Left ventricle myocardium inferior (tissue), 1 donor: ENCODE measurements at regions not wholly inside any gene's neighbourhood (a gene's known extent, or its start where the extent isn't known, plus 50 kb on each side); places are given as distances from the start of the nearest gene placed in this dataset.

Experiments
- DNase-seq: peaks from one replicate; pipeline ENCODE4 v3.0.0-alpha.2; 2020
- H3K27ac ChIP-seq: fragments of 200-600 bp; replicated peaks from 2 replicates; pipeline ENCODE4 v1.8.0; 2021
- H3K27me3 ChIP-seq: fragments of 200-600 bp; 2 replicates; pipeline ENCODE4 v1.8.0; 2021; ENCODE audit warnings: low read depth
- H3K36me3 ChIP-seq: fragments of 200-600 bp; 2 replicates; pipeline ENCODE4 v1.8.0; 2021
- H3K4me1 ChIP-seq: fragments of 200-600 bp; 2 replicates; pipeline ENCODE4 v1.8.0; 2021
- H3K4me3 ChIP-seq: fragments of 200-600 bp; 2 replicates; pipeline ENCODE4 v1.8.0; 2021; ENCODE audit warnings: mild to moderate bottlenecking, moderate library complexity
- H3K9me3 ChIP-seq: fragments of 200-600 bp; replicated peaks from 2 replicates; pipeline ENCODE4 v1.8.0; 2021
- CTCF ChIP-seq: fragments of 200-600 bp; IDR thresholded peaks from 2 replicates; pipeline ENCODE4 v1.8.0; 2021; ENCODE audit warnings: antibody characterized with exemption, mild to moderate bottlenecking, borderline replicate concordance
- intact Hi-C: fragments of 100-400 bp; cut with micrococcal nuclease; formaldehyde crosslinking; loops from one replicate; pipeline ENCODE4 v1.11.0; 2022
- donor health status: DM: no; HTN: yes; CAD: no; lungs with severe emphysema.

GRCh38 chr17:33582661-33583060, 289.6 kb upstream of the ASIC2 start:
- Histone ChIP-seq H3K4me1 (no peaks in the 10 kb centered on the region), H3K27ac (no peak overlapping the region), H3K27me3 (peaks cover 46% of the 10 kb centered on the region), H3K36me3 (no peaks in the 10 kb centered on the region), H3K9me3 (no peaks in the 10 kb centered on the region), H3K4me3 (no peak overlapping the region)
- no peak for DNase-seq
- no peak for TF ChIP-seq CTCF
- intact Hi-C loops, result no loop called here

- intact Hi-C loops, result no loop called here
- Histone ChIP-seq H3K27ac (no peak overlapping the region), H3K27me3 (peaks cover 50% of the 10 kb centered on the region), H3K9me3 (no peaks in the 10 kb centered on the region), H3K36me3 (no peaks in the 10 kb centered on the region), H3K4me1 (no peaks in the 10 kb centered on the region), H3K4me3 (no peak overlapping the region)
- no peak for DNase-seq
- TF ChIP-seq CTCF, result no peak
These were observed 290.7 kb upstream of the ASIC2 start for GRCh38 chr17:33583518-33584417.

- H3K36me3 ChIP-seq, result no peaks in the 10 kb centered on the region
- H3K4me1 ChIP-seq, result no peaks in the 10 kb centered on the region
- H3K4me3 ChIP-seq, result no peak overlapping the region
- peaks cover 57% of the 10 kb centered on the region for H3K27me3 ChIP-seq
- intact Hi-C loops, result no loop called here
- no peak overlapping the region for H3K27ac ChIP-seq
- H3K9me3 ChIP-seq, result no peaks in the 10 kb centered on the region
- no peak for TF ChIP-seq CTCF
- no peak for DNase-seq
These were observed 300.9 kb upstream of the ASIC2 start for GRCh38 chr17:33593991-33594390.

- DNase-seq, result no peak
- no peak for TF ChIP-seq CTCF
- intact Hi-C loops, result no loop called here
These were observed 302.7 kb upstream of the ASIC2 start for GRCh38 chr17:33595828-33596227.

DNA sequence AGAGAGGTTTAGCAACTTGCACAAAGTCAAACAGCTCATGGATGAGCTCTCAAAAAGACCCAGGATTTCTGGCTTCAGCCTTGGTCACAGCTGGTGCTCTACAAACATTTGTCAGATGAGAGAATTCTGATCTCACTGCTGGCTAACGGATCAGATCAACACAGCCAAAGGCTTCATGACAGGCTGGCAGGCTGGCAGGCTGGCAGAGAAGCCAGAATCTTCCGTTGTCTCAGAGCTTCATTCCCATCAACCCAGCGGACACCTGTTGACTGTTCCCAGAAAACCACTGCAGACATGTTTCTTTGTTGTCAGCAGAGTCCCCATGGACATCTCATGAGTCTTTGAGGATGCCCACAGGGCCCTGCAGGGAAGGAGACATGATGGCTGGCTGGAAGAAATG, 303.8 kb upstream of the ASIC2 start:
- Histone ChIP-seq H3K27me3 (peaks cover 41% of the 10 kb centered on the region), H3K4me3 (no peak overlapping the region), H3K27ac (no peak overlapping the region), H3K9me3 (no peaks in the 10 kb centered on the region), H3K36me3 (no peaks in the 10 kb centered on the region), H3K4me1 (no peaks in the 10 kb centered on the region)
- no peak for TF ChIP-seq CTCF
- no peak for DNase-seq
- intact Hi-C loops, result no loop called here

More at GRCh38 chr17:33595828-33596227, 302.7 kb upstream of the ASIC2 start:
- H3K36me3 ChIP-seq, result no peaks in the 10 kb centered on the region
- H3K4me1 ChIP-seq, result no peaks in the 10 kb centered on the region
- H3K4me3 ChIP-seq, result no peak overlapping the region
- H3K9me3 ChIP-seq, result no peaks in the 10 kb centered on the region
- peaks cover 44% of the 10 kb centered on the region for H3K27me3 ChIP-seq
- H3K27ac ChIP-seq, result no peak overlapping the region
